GM19351 (cell line): ENCODE measurements at regions not wholly inside any gene's neighbourhood (a gene's known extent, or its start where the extent isn't known, plus 50 kb on each side); places are given as distances from the start of the nearest gene placed in this dataset.

Experiments
- ATAC-seq: cut with Tn5 transposase; IDR thresholded peaks from one replicate; pipeline ENCODE4 v1.9.1; 2021; ENCODE audit warnings: mild to moderate bottlenecking, moderate library complexity; ENCODE audit not compliant: unreplicated experiment

DNA sequence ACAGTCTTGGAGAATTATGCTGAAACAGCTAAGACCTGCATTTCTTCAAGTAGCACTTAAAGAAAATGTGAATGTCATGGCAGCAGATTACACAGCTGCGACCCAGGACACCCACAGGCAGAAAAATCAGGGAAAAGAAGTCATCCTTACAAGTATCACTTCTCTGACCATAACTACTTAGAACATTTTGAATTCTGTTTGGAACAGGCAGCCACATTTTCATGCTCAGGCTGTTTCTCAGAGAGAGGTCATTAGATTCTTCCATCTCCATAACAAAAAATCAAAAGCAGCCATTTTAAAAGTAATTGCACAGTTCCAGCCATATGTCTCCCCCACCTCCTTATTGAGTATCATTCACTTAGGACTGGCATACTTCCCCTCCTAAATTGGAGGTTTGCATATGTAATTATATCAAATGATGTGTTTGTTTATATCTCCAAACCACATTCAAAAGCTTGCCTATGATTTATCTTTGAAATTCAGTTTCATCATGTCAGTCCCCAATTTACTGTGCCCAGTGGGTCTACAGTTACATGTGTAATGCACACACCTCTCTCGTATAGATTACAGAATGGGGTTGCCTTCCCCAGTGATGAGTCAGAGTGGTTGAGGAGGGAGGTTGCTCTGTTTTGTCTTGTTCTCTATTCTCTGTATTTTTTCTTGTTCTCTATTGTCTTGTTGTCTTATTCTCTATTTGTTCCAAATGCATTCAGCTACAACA, 276.5 kb upstream of the MTNR1B start:
- ATAC-seq = no peak

DNA sequence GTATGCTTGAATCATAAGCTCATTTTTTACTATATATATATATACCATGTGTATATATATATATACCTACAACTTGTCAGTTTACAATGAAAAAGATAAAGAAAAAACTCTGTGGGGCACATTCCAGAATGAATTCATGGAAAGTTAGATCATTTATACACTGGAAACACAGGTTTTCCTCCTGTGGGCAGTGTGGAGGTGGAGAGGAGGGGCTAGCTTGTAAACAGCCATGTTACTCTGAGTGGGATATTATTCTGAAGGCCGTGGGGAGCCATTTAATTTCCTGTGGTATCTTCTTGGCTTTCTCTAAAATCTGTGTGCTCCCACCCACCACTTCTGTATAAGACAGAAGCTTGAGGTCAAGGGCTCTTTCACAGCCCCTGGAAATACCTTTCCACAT, 273.4 kb upstream of the MTNR1B start:
- ATAC-seq = no peak

DNA sequence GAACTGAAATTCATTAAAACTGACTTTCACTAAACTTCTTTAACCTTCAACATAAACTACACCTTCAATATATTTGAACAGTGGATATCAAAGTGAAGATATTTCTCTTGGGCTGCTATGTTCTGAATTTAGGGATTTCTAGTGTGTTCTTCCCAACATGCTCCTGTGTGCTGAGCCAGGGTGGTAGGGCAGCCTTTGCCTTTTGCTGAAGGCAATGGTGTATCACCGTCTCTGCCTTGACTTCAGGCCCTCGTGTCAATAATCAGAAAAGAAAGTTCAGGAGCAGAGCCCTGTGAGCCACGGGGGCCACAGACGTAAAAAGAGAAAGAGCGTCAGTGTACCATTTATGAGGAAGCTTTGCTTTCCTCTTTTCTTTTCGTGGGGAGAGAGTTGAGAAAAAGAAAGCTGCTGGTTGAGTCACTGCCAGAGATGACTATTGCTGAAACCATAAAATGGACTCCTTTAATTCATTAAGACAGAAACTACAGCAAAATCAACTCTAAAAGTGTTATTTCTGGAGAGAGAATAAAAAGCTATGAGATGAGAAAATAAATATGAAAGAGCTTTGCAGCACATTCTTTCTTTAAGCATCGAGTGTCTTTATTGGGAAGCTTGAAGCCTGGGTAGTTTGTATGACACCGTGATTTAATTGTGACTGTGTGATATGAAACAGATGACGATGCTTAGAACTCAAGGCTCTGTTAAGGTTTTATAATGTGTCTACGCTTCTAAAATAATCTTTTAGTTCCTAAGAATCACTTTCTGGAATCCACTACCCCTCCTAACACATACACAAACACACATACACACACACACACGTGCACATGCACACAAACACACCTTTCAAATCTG, 271.8 kb upstream of the MTNR1B start:
- no peak for ATAC-seq

DNA sequence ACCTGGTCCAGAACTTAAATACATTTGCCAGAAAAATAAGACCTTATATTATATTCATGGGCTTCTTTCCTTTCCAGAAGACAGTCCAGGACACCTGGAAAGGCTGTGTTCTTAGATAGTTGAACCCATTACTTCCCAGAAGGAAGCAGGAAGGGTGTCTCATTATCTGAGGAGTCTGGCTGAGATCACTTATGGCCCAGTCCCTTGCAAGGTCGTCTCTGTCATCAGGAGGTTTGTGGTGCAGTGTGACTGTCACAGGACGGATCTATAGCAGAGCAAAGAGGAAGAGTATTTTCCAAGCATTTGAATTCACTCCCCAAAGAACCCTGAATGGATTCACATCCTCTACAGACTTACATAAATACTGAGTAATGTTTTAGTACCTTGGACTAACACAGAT, 270.7 kb upstream of the MTNR1B start:
- no peak for ATAC-seq

DNA sequence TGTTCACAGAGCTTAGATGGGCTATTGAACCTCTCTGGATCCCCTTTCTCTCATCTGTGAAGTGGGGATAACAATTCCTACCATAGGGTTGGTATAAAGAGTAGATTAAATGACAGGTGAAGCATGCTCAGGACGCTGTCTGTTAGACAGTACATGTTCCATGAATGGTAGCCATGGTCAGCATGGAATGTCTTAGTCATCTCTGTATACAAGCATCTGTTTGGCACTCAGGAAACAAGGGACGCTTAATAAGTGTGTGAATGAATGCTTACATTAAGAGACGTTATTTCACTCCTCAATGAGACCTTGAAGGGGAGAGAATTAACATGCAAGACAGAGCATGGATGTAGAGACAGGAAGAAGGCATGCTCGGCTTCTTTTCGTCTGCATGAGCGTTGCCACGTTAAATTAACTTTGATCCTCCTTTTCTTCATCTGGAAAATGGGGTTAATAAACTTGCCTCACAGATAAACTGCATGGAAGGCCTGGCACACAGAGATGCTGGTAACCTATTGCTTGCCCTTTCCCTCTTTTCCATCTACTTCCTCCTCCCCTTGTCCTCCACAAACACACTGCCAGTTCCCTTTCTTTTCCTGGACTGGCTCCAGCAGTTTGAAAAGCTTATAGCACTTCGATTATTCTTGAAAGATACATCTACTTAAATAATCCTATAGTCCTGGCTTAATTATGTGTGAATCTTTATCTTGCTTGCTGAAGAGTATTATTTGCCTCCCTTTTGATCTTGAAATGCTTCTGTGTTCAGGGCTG, 267.2 kb upstream of the MTNR1B start:
- no peak for ATAC-seq

DNA sequence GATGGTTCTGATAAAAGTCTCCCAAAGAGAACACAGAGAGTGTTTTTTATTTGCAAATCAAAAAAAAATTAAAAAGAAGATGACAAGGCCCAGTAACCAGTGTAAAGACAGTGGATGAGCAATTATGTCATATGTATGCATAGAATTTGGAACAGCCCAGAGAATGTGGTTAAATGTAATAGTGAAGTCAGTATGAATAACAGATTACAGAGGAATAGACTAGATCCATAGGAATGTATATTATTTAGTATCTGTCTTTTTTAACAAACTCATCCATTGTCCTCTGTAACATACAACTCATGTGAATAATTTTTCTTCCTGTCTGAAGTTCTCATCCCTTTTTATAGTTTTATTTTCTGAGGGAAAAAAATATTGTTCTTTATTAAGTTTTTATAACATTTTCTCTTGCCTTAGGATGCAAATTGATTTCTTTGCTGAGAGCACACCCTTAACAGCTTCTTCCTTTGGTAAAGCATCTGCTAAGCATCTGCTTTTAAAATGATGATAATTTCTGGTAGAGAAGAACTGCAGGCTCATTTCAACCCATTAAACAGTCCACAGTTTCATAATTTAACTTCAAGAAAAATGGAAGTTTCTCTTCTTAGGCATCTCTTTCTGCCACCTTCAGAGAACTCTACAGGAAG, 266.5 kb upstream of the MTNR1B start:
- ATAC-seq = no peak

DNA sequence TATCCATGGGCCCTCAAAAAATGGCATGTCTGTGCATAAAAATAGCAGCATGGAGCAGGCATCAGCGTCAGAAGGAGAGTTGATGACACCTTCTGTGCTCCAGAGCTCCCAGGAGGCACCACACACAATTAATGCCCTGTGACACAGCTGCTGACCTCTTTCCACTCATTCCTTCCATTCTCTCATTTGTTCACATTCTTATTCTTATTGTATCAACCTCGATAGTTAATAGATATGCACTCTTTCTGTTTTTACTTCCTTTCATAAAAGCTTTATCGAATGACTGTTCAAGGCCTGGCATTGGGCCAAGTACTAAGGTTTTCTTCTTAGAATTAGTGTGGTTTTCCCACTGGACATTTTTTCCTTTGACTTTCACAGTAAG, 266.0 kb upstream of the MTNR1B start:
- no peak for ATAC-seq

DNA sequence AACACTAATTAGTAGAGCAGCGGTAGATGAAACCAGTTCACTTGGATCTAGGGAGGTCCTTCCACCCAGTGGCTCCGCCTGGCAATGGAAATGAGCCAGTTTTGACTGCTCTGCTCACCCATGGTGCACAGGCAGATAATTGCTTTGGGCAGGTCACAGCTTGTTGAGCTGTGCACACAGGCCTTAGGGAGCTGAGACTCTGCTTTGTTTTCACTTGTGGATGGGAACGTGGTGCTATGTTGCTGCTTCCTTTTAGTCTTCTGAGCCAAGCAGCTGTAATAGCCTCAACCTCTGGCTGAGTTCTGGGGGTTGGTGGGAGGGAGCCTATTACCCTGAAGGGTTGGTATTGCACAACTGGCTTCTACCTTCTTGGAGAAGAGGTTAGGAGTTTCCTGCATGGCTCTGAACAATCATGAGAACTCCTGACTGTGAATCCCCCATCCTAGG, 262.3 kb upstream of the MTNR1B start:
- no peak for ATAC-seq

DNA sequence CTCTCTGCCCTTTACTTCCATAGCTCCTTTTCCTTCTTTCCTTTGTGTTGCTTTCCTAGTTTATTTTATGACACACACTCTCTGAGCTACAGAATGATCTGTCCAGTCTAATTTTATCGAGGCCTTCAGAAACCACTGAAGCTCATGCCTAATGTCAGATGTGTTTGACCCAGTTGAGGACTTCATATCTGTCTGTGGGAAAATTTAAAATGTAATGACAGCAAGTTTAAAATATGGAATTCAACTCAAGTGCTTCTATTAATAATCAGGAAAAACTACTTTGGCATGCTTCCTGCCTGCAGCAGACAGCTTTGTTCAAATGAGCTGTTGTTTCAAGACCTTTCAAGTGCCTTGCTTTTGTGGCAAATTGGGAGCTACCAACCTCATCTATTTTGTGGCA, 261.8 kb upstream of the MTNR1B start:
- ATAC-seq = no peak

DNA sequence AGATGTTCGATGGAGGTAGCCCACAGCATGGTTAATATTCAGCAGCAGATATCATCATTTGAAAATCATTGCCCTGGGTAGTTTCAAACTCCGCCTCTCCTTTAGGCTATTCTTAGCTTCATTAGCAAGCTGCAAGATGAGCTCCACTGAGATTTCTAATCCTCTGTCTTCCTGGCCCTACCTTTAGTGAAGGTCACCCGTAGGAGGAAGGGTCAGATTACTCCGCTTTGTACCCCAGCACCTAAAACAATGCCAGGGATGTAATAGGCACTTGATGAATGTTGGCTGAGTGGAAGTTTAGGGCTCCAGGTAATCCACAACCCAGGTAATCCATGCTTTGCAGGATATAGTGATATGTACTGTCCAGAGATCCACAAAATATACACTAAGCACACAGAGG, 260.1 kb upstream of the MTNR1B start:
- no peak for ATAC-seq

DNA sequence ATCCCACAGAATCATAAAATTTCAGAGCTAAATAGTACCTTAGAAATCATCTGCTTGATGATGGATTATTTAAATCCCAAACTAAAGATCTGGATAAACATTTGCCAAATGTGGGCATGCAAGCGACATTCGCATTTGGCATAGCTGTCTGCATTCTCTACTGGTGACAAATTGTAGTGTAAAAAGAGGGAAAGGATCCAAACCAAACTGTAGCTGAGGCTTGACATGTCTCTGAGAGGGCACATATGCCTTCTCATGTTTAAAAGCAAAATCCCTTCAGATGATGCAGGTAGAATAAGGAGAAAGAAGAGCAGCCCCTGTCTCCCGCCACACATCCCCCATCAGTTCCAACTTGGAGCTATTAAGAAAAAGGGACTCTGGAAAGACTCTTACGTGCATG, 257.5 kb upstream of the MTNR1B start:
- ATAC-seq = no peak

DNA sequence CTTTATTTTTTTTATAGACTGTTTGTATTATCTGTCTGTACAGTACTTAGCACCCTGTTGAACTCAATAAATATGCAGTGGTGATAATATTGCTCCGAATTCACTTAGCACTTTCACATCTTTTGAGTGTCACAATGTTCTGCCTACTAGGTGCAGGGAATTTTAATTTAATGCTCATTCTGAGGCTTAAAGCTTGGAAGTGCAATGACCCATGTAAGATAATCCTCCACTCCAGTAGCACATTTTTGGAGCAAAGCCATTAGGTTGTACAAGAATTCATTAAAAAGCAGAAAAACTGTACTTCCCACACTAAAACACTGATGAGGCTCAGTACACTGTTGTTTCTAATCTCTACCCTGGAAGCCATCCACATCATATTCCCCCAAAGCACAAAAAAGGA, 255.3 kb upstream of the MTNR1B start:
- ATAC-seq = no peak

DNA sequence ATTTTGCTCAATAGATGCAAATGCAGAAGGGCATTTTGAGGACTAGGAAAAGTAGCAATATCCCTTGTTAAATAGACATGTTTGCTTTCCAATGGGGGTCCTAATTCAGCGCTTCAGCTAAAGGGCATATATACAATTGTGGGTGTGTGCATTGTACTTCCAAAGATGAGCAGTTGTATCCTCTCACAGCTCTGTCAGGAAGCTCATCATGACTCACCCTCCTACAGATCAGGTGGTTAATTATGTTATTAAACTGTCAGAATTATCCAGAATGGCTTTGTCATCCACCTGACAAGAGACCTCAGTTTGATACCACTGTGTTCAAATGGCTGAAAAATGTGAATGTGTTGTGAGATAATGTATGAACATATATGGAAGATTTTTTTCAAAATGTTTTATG, 252.2 kb upstream of the MTNR1B start:
- ATAC-seq = no peak

DNA sequence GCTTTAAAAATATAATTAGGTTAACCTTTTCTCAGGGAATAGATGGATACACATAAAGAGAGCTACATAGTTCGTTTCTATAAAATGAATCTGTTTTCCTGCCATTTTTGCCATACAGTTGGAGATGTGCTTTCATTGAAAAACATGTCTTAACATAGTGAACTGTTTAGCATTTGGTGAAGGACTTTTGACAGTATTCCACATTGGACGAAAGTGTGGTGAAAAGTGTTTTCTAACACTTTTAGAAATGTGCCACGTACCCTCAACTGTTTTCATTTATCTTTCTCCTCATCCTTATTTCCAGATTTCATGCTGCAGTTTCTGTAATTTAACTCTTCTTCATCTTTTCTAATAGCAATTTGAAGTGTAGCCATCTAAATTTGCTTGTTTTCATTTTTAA, 249.1 kb upstream of the MTNR1B start:
- no peak for ATAC-seq

DNA sequence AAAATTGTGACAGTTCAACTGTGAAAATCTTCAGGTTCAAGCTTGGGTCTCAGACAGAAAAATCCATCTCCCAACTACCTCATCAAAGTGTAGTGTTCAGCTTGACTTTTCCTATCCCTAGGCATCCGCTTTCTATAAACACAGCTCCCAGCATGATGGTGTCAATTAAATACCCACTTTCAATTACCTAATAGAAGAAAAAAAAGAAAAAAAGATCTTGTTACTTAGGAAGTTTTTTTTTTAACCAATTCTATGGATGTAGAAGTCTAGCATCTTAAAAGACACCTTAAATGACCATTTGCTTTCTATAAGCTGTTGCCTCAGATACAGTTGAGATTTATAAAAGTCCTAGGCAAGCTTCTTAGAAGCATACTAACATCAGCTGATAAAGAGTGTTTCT, 244.1 kb upstream of the MTNR1B start:
- ATAC-seq = no peak

DNA sequence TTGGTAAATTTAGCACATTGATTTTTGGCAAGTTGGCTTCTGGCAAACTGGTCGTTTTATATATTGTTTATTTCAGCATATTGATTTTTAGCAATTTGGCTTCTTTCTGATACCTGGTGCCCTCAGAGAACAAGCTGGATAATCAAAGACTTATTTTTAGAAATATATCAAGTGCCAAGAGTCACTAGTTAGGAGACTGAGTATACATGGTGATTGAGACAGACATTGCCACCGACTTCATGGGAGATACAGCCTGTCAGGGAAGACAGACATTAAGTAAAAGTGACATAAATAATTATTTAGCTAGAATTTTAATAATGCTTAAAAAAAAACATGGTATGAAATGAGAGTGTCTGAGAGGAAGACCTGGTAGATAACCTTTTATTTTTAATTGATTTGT, 242.3 kb upstream of the MTNR1B start:
- ATAC-seq = no peak

DNA sequence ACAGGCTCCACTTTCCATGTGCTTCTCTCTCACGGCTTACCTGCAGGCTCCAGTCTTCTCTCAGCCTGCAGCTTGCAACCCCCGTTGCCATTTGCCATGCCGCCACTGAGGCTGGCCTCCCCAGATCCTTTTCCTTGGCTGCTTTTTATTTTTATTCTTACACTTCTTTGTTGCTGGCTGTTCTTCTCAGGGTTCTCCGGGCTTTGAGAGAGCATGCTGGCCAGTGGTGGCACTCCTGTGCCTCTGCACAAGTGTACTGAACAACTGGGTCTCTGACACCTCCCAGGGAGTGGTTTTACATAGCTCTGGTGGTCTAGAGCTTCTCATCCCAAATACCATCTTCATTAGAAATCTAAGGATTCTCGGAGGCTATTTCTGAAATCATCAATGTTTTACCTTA, 241.7 kb upstream of the MTNR1B start:
- ATAC-seq = no peak

DNA sequence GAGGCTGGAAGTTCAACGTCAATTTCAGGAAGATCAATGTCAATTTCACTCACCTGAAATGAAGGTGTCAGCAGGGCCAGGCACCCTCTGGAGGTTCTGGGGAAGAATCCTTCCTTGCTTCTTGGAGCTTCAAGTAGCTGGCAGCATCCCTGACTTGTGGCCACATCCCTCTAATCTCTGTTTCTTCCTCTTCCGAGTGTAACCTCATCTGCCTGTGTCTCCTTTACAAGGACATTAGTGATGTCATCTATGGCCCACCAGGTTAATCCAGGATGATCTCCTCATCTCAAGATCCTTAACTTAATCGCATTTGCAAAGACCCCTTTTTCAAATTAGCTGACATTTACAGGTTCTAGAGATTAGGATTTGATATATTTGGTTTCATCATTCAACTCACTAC, 240.8 kb upstream of the MTNR1B start:
- ATAC-seq = no peak

DNA sequence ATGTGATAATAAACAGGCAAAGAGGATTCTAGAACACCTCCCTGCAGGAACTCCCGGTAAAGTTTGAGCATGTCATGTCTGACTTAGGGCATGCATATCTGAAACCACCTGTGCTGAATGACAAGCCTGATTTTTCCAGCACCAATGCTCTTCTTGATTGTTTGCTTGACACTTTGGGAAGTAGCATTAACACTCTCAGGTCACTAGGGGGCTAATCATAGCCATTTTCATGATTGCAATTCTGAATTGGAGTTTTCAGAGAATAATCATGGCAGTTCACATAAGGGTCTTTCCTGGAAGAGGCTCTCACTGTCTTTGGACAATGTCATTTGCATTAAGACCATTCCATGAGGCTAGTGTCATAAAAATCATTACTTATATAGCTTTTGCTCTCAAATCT, 234.4 kb upstream of the MTNR1B start:
- no peak for ATAC-seq

DNA sequence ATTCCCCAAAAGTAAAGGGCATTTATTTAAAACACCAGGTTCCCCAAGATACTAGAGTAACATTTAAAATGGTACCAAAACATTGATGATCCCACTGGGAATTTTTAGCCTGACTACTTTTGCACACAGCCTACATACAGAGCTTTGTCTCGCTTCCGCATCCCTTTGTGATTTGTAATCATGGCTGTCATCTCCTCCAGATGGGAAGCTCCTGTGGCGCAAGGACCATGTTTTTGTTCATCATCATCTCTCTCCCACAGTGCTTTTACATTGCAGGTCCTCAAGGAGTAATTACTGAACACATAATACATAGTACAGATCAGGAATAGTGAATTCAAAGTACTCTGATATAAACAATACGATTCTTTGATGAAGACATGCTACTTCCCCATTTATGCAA, 231.2 kb upstream of the MTNR1B start:
- no peak for ATAC-seq

DNA sequence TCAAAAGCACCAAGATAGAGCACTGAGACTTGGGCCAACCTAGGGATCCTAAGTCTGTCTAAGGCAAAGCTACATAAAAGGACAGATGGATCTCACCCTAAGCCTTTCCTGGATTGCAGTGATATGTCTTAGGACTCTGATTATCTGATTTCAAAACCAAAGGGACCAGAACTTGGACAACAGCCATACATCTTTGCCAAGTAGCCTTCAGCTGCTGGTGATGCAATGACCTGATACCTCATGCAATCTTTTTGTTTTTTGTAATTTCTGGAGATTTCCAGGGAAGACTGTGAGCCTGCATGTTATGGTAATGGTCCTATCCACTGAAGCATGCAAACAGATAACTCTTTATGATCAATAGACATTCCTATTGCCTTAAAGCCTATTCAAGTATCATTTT, 230.4 kb upstream of the MTNR1B start:
- no peak for ATAC-seq
